ENCODE measurements at regions not wholly inside any gene's neighbourhood (a gene's known extent, or its start where the extent isn't known, plus 50 kb on each side); places are given as distances from the start of the nearest gene placed in this dataset.

- TF ChIP-seq CTCF (conservative IDR thresholded peaks at IDR 0.05) (no peak), EZH2 (IDR thresholded peaks at IDR 0.05; ENCODE audit: low read depth) (no peak)
These were observed 72.4 kb upstream of the USPL1 start for GRCh38 chr13:30545320-30545719.
